ENCODE measurements at regions not wholly inside any gene's neighbourhood (a gene's known extent, or its start where the extent isn't known, plus 50 kb on each side); places are given as distances from the start of the nearest gene placed in this dataset.
"Not testable (repeated sequence)": the region's sequence is repeated elsewhere in the genome, so short reads cannot be mapped to it uniquely, and the experiment has no call there.

DNA sequence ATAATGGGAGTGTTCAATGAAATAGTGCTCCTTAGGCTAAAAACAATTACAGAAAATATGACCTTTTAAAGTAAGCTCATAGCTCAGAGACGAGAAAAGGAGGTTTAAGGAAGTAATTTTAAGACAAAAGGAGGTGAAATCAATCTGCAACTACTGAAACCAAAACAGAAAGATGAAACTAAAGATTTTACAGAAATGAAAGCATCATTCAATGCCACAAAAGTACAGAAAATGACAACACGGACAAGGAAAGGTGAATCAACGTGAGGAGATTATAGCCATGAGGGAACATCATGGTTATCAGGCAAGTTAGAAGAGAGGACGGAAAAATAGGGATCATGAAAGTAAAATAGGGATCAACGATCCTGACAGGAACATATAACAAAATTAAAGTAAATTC is 745.2 kb downstream of the PCDH17 start:
- DNase-seq (ENCODE audit: low read depth): no peak

DNA sequence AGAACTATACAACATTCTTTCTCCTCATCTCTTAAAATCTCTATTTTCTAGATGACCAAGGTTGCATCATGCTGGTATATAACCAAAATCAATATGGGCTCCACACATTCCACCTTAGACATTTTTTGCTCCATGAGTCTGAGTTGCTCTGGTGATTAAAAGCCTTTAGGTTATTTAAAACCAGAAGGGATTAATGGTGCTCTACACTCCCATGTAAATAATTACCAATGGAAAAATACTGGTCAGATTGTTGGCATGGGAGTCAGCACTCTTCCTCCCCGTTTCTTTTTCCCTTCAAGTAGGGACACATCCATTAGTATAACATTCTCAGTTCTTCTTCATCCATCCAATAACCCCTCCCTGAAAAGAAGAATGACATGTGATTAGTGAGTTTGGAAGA is 747.7 kb downstream of the PCDH17 start:
- no peak for DNase-seq (ENCODE audit: low read depth)

DNA sequence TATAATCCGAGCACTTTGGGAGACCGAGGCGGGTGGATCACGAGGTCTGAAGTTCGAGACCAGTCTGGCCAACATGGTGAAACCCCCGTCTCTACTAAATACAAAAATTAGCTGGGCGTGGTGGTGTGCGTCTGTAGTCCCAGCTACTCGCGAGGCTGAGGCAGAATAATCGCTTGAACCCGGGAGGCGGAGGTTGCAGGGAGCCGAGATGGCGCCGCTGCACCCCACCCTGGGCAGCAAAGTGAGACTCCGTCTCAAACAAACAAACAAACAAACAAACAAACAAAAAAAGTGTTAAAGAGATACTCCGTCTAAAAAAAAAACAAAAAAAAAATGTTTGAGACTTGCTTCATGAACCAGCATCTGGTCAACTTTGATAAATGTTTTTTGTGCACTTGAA is 753.8 kb downstream of the PCDH17 start:
- DNase-seq (ENCODE audit: low read depth): not testable (repeated sequence)

DNA sequence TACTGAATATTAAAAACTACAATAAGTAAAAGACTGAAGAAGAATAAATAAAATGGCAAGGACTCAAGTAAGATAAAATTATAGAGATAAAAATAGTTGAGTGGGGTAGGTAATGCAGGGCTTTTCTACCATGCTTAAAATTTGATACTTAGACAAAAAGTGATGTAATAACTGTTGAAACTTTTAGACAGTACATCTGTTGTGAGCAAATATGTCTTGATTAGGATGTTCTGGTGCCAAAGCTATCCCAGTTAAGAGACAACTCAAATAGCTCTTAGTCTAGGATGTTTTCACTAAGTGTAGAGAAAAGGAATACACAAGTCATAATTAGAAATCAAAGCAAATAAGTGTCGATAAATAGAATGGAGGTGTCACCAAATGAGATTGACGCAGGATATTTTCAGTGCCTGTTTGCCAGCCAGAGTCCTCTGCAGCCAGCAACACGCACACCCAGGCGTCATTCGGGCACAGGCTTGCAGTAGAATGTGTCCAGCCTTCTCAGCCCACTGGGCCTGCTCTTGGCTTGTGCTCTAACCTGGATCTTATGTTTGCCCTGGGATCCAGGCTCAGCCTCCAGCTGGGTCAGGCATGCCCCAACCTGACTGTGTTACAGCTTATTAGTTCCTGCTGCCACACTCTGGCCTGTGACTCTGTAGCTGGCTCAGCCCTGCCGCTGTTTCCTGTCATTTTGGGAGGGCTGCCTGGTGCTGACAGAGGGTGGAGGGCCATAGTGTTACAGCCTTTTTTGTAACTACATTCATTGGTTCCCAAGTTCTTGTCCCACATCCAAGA is 766.2 kb downstream of the PCDH17 start:
- no peak for DNase-seq (ENCODE audit: low read depth)

DNA sequence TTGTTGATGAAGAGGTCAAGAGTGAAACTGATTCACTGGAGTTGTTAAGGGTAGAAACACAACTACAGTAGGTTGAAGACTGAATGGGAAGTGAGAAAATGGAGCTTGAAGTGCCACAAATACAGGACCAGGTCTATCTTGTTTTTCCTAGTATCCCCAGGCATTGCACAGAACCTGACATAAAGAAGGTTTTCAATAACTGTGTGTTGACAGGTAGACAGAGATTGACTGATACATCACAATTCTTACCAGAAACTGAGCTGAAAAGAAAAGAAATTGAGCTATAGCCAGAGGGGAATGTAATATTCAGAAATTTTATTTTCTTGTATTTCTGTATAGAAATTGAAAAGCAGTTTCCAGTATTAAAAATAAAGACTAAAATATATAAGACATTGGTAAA is 767.7 kb downstream of the PCDH17 start:
- DNase-seq (ENCODE audit: low read depth): no peak

DNA sequence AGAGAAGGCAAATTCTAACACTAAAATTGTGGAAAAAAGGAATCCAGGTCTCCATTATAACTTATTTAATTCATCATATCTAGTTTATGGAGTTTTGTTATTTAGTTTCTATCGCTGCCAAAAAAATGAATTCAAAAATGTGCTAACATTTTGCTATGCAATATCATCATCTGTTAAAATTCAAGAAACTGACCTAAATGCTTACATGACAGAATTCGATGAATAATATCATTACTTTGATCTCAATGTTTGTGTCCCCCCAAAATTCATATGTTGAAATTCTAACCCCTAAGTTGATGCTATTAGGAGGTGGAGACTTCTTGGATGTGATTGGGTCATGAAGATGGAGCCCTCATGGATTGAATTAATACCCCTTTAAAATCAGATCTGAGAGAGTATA is 775.0 kb downstream of the PCDH17 start:
- DNase-seq (ENCODE audit: low read depth): no peak

DNA sequence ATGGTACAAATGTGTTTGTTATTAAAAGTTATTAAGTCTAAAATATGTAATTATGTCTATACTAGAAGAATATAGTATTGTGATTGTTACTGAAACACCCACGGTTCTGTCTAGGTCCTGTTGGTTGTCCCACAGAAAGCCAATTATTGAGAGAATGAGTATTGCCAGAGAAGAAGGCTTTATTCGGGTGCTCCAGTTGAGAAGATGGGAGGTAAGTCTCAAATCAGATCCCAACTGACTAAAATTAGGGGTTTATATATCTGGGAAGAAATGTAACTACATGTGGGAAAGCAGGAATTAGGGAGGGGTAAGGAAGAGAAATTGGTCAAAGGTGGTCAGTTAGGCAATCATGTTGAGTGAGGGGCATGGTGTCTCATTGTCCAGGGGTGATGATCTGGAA is 798.4 kb downstream of the PCDH17 start:
- DNase-seq (ENCODE audit: low read depth): no peak

DNA sequence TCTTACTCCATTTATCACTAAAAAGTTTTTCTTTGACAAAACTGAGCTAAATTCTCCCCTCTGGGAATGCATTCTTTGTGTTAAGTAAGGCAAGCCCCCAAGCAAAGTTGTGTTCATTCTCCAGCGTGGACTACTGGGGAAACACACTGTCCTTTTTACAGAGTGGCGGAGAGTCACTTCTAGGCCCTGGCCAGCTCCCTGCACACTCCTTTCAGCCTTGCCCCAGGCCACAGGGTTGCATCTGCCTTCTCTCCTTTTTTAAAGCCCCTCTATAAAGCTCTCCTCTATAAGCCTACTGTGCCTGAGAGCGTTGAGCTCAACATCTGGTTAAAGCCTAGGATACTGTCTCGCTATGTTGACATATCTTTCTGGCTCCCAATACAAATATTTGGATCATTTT is 803.4 kb downstream of the PCDH17 start:
- no peak for DNase-seq (ENCODE audit: low read depth)

DNA sequence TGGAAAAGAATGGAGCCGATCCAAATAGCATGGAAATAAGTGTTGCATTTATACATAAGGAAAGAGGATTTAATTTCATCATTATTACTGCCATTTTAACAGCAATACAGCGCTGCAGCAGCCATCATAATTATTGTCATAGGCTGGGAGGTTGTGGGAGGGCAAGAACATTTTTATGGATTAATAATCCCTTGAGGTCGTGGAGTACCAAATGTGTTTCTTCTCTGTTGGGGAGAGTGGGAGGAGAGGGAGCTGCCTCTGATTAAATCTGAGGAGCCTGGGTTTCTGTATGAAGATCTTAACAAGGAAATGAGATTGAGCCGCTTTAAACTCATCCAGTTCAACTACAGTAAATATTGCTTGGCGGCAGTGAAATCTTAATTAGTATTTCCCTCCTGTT is 805.9 kb downstream of the PCDH17 start:
- no peak for DNase-seq (ENCODE audit: low read depth)

DNA sequence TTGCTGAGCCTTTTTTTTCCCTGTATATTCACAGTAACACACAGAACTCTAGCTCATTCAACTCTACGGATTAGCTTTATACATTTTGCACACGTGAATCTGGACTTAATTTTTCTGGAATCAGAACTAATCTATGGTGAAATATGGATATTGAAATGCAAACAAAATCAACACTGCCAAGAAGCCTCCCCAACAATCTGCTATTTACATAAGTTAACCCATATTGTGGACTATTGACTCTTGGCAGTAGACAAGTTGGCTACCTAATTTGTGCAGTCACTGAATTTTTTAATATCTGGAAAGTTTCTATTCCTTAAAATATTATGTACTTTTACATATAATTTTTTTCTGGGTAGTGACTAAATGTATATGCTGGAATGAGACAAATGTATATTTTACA is 815.4 kb downstream of the PCDH17 start:
- DNase-seq (ENCODE audit: low read depth): no peak

DNA sequence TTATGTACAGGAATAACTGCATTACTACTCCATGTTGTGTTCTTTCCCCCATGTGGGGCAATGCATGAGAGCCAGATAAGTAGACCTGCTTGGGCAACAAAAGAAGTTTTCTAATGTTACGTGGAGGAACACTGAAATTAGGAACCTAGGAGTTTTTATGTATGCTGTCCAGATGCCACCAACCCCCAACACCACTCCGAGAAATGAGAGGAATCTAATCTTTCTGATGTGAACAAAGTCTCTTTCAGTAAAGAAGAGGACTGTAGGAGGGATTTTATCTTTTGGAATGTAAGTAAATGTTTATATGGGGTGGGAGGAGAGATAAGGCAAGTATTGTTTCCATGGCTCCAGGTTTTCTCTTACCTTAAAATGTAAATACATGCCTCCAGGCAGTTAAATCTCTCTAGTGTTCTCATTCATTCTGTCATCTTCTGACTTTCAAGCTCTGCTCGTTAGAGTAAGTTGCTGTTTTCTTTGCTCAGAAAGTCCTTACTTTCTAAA is 820.6 kb downstream of the PCDH17 start:
- DNase-seq (ENCODE audit: low read depth): no peak

DNA sequence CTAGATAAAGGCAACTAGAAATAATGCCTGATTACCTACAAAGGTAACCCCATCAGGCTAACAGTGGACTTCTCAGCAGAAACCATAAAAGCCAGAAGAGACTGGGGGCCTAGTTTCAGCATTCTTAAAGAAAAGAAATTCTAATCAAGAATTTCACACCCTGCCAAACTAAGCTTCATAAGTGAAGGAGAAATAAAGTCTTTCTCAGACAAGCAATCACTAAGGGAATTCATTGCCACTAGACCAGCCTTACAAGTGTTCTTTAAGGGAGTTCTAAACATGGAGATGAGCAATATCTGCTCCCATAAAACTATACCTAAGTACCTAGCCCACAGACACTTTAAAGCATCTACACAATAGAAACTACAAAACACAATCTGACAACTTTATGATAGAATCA is 823.5 kb downstream of the PCDH17 start:
- no peak for DNase-seq (ENCODE audit: low read depth)

DNA sequence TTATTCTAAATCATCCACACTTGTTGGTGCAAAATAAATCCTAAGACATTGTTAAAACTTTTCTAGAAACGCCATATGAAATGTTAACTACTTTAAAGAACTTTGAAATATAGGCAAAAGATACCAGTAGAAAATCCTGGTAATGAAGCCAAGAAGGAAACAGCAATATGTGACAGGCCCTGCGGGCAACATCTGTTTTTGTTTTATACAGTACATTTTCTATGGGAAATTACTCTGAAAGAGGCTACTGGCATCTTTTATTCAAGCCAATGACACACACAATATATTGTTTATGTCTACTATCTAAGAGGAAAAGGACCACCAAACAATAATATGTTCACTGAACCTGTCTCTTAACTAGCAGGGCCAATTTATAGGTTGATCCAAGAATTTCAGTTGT is 829.7 kb downstream of the PCDH17 start:
- no peak for DNase-seq (ENCODE audit: low read depth)

DNA sequence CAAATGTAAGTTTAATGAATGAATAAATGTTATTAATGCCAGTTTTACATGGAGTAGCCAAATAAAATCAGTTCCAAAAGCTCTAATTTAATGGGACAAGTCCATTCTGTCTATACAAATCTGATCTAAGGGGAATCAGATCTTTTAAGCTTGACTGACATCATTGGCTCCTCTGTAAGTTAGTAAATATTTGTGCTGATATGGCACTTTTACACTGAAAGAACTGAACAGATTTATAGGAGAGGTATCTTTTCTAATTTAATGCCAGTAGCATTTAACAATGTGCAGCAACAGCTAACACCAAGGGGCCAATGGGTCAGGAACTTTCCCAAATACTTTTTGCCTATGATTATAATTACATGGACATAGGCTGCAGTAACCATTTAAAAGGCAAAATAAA is 832.3 kb downstream of the PCDH17 start:
- no peak for DNase-seq (ENCODE audit: low read depth)

DNA sequence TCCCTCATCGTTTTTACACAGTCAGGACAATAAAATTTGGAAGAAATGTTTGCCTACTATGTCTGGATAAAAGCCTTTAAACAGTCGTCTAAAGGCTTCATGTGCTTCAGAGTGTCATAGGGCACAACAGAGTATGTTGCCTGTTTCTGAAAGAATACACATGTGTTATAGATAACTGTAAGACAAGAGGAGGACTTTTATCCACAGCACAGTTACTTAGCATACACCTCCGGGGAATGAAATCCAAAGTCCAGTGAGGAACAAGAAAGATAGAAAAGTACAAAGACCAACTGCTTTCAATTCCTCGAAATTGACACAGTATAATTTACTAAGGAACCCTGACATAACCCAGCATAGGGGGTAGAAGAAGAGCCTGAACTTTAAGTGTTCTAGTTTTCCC is 835.6 kb downstream of the PCDH17 start:
- no peak for DNase-seq (ENCODE audit: low read depth)

DNA sequence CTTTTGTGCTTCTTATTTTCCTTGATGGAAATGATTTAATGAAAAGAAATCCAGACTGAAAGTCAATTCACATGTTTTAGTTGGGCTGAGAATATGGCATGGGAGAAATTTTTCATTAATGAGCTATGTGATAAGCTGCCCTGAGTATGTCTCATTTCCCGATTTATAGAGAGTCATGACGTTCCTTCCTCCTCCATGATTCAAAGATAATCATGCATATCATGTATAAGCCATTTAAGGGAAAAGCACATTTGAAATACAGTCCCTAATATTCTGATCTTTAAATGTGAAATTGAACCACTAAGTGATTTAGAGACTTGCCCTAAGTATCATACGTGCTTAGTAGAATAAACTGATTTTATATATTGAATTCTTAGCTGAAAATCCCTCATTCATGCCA is 840.9 kb downstream of the PCDH17 start:
- no peak for DNase-seq (ENCODE audit: low read depth)

DNA sequence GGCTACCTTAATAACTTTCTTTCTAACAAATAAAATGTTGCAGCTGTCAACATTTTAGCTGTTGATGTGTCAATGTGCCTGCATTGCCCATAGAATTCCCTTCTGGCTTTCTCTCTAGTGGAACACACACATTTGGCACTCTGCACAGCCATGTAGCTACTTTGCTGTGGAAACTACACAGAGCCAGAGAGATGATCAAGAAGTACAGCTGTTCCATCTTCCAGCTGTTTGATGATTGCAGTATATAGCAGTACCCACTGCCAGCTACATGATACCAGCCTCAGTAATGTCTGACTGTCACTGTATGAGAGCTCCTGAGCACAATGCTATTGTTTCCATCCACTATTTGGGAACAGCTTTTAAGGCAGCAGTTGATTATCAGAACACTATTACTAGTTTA is 843.0 kb downstream of the PCDH17 start:
- no peak for DNase-seq (ENCODE audit: low read depth)

DNA sequence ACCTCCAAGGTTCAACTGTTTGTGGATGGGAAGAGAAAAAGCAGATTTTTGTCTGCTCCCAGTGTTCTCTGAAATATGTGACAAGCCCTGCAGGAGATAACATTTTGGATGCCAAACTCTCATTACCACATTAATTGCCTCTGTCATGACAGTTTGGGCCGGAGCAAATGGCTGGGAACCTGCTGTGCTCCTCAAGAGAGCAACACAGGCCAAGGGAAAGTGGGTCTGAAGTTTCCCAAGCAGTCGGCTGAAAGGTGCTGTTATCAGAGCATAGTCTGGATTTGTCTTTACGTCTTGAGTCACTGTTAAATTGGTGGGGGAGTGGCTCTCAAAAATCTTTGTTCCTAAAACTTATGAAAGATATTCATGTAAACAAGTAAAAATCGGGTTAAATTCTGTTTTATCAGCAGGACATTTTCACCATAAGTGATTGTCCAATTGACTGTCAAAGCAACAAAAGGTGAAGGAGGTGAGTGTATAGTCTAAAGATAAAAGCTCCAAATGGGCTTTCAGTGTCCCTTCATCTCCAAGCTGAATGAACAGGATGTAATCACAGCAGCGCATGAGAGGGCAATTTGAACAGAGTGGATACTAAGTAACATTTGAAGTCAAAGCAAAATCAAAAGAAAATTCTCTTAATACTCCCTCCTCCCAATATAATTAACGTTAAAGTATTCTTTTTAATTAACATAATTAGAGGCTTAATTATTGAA is 844.8 kb downstream of the PCDH17 start:
- no peak for DNase-seq (ENCODE audit: low read depth)

DNA sequence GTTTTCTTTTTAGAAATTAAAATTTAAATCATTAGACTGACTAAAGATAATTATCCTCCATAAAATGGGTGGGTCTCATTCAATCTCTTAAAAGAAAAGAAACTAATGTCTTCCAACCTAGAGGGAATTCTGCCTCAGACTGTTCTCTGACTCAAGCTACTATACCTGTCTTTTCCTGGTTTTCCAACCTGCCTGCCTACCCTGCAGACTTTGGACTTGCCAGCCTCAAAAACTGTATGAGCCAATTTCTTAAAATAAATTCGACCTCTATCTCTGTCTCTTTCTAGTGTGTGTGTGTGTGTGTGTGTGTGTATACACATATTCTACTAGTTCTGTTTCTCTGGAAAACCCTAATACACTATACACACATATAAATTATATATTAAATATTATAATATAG is 847.3 kb downstream of the PCDH17 start:
- DNase-seq (ENCODE audit: low read depth): no peak

DNA sequence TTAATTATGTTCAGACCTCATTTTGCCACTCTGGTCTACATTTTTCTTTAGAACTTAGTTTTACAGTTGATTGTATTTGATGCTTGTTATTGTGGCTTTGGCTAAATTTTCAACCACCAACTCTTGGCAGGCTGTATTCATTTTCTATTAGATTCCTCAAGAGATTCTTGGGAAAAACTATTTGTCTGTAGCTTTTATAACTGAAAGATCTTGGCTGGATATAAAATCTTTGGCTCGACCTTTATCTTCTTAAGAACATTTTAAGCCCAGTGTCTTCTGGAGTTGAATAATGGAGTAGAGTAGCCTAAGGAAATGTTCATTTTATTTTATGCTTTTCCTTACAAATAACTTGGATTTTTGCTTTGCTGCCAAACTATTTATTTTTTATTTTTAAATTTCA is 848.5 kb downstream of the PCDH17 start:
- DNase-seq (ENCODE audit: low read depth): no peak

DNA sequence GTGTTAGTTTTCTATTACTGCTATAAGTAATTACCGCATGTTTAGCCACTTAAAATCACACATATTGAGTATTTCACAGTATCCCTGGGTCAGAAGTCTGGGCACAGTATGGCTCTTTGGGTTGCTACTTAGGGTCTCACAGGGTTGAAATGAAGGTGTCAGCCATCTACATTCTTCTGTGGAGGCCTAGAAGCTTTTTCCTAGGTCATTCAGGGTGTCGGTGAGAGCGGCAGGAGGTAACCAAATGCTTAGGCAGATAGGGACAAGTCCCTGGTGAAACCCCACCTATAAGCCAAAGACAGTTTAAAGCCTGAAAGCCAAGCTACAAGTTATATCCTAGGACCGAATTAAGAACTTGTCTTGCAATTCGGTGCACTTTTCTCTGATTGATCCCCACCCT is 856.7 kb downstream of the PCDH17 start:
- no peak for DNase-seq (ENCODE audit: low read depth)

DNA sequence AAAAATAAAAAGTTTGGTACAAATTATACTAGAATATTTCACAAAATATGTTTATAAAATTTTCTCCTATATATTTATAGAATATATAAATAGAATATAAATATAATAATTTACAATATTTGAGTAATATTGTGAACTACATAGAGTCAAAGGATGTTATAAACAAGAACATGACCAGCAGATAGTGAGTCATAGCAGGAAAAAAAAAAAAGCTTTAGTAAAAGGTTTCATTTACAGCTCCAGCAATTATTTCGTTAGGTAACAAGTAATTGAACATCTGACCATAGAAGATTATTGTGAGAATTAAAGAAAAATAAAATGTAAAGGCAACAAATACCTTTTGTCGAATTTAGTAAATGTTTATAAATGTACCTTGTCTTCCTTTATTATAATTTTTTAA is 864.1 kb downstream of the PCDH17 start:
- no peak for DNase-seq (ENCODE audit: low read depth)

DNA sequence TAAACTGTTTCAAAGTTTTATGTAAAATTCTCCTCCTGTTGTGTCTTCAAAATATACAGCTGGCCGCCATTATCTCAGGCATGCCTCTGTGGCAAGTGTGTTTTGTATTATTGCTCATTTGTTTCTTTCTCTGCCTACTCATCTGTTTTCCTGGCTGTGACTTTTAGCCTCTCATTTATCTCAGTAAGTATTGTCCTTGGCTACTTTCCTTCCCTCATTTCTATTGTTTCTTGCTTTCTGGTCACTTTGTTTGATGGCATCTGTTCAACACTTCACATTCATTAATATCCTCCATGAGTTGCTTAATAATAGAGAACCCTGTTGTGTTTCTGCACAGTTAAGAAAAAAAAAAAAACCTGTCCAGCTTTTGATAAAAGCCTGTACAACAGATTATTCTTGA is 869.4 kb downstream of the PCDH17 start:
- DNase-seq (ENCODE audit: low read depth): no peak

DNA sequence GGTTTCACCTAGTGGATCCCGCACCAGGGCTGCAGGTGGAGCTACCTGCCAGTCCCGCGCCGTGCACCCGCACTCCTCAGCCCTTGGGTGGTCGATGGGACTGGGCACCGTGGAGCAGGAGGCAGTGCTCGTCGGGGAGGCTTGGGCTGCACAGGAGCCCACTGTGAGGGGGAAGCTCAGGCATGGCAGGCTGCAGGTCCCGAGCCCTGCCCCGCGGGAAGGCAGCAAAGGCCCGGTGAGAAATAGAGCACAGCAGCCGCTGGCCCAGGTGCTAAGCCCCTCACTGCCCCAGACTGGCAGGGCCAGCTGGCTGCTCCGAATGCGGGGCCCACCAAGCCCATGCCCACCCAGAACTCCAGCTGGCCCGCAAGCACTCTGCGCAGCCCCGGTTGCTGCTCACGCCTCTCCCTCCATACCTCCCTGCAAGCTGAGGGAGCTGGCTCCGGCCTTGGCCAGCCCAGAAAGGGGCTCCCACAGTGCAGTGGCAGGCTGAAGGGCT is 872.7 kb downstream of the PCDH17 start:
- DNase-seq (ENCODE audit: low read depth): not testable (repeated sequence)

Data from activated T-helper 1 cell treated with Interleukin-2 at 50 U/mL for 16 hours (primary cell).